HG03064 (cell line): ENCODE measurements at regions not wholly inside any gene's neighbourhood (a gene's known extent, or its start where the extent isn't known, plus 50 kb on each side); places are given as distances from the start of the nearest gene placed in this dataset.

ENCODE experiments used
- ATAC-seq: cut with Tn5 transposase; IDR thresholded peaks from one replicate; pipeline ENCODE4 v1.9.1; 2021; ENCODE audit warnings: low read depth; ENCODE audit not compliant: unreplicated experiment

DNA sequence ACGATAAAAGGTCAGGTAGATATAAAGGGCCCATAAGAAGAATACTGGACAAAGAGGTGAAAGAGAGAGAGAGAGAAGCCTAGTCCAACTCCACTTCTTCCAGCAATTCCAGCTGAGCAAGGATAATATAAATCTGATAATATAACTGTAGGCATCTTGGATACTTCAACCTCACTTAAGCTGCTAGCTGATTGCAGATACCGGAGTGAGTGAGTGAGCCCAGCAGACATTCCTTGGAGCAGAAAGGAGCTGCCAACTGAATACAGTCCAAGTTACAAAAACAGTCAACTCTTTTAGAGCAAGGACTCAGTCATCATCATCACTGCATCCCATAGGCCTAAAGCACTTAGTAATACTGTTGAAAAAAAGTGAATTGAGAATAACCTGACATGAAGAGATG, 387.6 kb downstream of the SLITRK6 start:
- ATAC-seq: no peak

DNA sequence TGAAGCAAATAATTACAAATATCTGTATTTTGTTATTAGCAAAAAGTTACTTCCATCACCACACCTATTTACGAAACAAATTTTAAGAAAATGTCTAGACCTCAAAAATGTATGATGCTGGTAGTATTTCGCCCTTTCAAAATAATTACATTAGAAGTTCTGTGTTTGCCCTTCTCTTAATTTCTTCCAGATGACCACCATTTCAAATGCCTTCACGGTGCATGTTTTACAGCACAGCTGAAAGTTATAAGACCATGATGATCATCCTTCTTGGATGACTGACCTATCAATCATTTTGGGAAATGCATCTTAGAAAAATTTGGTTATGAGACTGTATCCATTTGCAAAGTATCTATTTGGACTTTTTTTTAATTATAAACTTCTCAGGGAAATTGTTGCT, 390.8 kb downstream of the SLITRK6 start:
- ATAC-seq: no peak

DNA sequence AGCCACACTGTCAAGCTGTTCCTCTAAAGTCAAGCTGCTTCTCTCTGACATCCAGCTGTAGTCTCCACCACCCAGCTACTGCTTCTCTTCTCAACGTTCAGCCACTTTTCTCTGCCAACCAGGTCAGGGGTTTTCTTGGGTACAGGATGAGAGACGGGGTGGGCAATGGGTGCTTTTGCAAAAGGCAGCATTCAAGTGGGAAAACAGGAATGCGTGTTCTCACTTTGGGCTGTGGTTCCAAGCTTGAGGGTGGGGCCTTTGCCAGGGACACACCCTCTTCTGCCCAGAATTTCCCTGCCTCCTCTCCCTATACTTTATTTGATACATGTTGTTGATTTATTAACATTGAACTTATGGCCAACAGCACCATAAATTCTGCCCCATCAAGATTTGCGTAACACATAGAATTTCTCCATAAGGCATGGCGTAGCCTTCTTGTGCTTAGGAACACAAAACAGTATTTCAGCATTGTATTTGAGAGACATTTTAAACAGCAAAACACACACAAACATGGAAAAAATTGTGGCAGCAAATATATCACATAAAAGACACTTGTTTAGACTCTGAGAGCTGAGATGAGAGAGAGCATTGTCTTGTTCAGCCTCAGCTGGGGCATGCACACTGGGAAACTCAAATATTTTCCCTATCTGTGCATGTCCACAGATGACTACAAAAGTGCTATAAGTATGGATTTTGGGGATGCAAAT, 392.8 kb downstream of the SLITRK6 start:
- no peak for ATAC-seq

DNA sequence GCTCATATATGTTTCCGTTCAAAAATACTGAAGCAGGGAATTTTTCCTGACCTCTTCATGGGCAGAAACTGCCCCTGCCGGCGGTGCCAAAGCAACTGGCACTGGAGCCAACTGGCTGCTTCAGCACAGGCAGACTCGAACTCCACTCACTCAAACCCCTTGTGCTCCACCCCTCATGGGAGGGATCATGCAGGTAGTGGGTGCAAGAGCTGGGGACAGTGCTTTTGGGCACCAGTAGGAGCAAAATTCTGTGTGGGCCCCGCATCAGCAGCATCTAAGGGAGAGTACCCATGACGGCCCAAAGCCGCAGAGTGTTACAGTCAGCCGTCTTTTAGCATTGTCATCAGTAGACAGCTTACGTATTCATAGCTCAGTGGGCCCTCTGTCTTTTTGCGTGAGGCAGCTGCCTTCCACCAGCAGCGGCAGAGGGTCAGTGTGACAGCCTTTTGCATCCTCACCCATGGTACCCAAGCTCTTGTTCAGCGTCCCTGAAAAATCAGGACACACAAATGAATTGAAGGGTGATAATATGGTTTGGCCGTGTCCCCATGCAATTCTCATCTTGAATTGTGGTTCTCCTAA, 393.8 kb downstream of the SLITRK6 start:
- no peak for ATAC-seq

DNA sequence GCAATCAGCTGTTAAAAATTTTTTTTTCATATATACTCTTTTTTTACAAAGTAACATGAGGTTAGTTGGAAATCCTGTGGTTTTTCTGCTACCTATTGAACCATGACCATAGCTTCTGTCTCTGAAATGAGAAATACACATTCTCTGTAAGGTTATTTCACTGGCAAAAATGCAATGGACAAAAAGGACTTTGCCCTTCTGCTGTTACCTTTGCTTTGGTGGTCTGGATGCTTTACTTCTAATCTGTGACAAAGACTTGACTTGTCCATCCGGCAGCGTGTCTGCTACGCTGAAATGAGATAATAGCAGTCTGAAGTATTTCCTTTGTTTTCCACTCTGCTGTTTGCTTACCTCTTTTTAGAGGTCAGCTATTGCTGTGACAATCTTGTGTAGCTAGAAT, 412.8 kb downstream of the SLITRK6 start:
- no peak for ATAC-seq

DNA sequence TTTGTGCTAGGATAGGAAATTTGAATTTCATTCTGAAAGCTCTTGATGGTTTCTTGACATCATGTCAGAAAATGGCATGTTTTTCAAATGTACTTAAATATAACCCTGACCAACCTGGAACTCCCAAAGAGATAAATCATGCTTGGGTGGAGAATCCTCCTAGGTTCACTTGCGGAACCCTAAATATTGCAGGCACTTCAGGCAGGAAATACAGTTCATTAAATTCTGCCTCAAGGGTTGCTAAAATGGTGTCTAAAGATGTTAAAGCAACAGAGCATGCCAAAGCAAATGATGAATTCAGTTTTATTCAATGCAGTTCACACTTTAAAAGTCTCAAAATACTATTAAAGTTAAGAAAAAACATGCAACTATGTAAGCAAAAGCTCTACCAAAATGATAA, 415.9 kb downstream of the SLITRK6 start:
- ATAC-seq: no peak

DNA sequence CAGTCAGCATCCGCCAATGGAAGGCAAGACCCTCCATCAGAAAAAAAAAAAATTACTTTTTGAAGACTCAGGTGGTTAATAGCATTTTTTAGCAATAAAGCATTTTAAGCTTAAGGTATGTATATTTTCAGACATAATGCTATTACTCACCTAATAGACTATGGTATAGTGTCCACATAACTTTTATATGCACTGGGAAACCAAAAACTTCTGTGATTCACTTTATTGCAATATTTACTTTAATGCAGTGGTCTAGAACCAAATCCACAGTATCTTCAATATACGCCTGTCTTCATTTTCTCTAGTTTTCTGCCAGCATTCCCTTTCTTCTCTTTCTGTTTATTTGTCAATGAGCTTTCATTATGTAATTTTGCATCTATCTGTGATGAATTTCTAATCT, 418.1 kb downstream of the SLITRK6 start:
- no peak for ATAC-seq

DNA sequence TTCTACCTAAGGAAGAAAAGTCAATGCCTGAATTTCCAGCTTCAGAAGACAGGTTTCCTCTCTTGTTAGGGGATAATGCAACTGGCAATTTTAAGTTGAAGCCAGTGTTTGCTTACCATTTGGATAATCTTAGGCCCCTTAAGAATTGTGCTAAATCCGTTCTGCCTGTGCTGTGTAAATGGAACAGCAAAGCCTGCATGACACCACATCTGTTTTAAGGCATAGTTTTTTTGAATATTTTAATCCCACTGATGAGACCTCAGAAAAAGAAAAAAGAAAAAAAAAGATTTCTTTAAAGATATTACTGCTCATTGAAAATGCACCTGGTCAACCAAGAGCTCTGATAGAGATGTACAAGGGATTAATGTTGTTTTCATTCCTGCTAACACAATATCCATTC, 419.2 kb downstream of the SLITRK6 start:
- no peak for ATAC-seq

DNA sequence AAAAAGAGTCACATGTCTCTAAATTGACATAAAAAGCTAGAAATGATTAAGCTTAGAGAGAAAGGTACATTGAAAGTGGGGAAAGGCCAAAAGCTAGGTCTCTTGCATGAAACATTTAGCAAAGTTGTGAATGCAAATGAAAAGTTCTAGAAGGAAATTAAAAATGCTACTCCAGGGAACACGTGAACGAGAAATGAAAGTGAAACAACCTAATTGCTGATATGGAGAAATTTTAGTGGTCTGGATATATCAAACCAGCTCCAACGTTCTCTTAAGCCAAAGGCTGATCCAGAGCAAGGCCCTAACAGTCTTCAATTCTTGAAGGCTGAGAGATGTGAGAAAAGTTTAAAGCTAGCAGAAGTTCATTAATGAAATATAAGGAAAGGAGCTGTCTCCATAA, 419.8 kb downstream of the SLITRK6 start:
- no peak for ATAC-seq

GRCh38 chr13:85377783-85378182, 421.4 kb downstream of the SLITRK6 start:
- ATAC-seq: no peak

GRCh38 chr13:85373322-85373721, 425.9 kb downstream of the SLITRK6 start:
- ATAC-seq: no peak

GRCh38 chr13:85371254-85371653, 428.0 kb downstream of the SLITRK6 start:
- ATAC-seq: no peak

GRCh38 chr13:85368686-85369085, 430.5 kb downstream of the SLITRK6 start:
- ATAC-seq: no peak

DNA sequence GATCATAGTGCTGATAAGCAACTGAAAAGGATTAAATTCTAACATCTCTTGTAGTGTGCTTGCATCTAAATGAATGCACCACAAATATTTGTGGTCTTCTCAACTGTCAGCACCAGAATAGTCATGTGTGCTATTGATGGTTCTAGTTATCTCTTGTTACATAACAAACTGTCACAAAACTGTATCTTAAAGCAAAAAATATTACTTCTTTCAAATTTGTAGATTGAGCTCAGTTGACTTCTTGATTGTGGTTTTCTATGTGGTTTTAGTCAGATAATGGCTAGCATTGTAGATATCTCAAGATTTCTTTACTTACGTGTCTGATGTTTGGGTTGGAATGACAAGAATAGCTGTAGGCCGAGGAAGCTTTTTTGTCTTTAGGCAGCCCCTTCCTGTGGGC, 431.3 kb downstream of the SLITRK6 start:
- no peak for ATAC-seq

- ATAC-seq: no peak
Measured at GRCh38 chr13:85366759-85367417, 432.3 kb downstream of the SLITRK6 start.

GRCh38 chr13:85363504-85363903, 435.7 kb downstream of the SLITRK6 start:
- no peak for ATAC-seq

DNA sequence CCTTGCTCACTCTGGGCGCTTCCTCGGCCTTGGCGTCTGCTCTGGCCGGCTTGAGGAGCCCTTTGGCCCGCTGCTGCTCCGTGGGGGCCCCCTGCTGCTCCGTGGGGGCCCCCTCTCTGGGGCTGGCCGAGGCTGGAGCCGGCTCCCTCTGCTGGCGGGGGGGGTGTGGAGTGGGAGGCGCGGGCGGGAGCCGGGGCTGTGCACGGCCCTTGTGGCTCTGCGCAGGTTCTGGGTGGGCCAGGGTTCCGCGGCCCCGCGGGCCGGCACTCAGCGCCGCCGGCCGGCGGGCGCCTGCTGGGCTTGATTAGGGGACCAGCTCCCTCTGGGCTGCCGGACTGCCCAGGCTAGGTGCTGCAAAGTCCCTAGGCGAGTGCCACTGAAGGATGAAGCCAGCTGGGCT, 436.2 kb downstream of the SLITRK6 start:
- no peak for ATAC-seq

DNA sequence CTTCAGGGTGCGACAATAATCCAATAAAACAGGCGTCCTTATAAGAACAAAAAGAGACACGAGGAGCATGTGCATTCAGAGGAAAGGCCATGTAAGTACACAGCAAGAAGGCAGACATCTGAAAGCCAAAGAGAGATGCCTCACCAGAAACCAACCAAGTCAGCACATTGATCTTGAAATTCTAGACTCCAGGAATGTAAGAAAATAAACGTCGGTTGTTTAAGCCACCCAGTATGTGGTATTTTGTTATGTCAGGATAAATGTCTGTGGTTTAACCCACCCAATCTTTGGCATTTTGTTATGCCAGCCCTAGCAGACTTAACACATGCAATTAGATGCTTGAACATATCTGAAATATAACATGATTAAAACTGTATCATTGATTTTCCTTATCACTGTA, 452.0 kb downstream of the SLITRK6 start:
- ATAC-seq: no peak

DNA sequence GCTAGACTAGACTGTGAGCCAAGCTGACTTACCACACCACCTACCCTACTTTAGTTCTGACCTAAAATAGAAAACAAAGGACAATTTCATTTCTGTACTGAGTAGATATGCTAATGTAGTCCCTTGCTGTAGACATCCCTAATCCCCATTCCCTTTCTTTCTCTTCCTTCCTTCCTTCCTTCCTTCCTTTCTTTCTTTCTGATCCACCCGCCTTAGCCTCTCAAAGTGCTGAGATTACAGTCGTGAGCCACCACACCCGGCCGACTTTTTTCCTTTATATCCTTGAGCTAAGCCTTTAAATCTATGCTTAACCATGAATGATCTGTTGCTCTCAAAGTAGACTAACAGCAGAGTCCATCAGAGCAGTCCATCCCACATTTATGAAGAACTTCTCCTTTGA, 465.0 kb downstream of the SLITRK6 start:
- ATAC-seq: no peak

DNA sequence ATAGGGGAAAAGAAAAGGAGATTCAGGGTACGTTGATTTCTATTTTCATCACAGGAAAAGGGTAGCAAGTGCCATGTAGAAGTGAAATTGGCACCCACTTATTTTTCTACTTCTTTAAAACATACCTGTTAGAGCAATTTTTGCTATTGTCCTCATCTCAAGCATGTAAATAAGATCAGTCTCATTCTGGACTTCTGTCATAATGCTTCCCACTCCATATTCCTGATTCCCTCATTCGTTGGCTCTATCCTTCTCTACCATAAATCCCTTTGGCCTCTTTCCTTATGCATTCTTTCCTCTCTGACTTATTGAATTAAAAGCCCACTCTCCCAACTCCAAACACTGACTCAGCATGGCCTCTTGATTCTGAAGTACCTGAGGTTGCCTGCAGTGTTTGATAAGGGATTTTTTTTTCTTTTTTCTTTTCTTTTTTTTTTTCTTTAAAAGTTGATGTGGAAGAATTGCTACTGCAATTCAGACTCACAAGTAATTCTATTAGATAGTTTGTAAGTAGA, 465.7 kb downstream of the SLITRK6 start:
- no peak for ATAC-seq

DNA sequence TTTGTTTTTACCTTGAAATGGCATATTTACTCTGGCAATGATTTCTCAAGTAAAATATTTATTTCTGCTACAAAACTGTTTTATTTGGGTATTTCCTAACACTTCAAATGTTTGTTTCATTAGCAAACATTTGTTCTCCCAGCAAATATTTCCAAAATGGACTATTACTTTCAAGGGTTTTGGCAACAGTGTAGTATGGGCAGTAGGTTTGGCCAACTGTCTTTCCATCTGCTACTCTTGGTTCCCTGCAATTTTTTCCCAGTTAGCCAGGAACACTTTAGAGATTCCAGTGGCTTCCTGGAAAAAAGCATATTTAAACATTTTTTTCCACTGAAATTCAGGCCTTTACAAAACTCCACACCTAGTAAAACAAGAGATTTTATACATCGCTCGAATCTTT, 466.6 kb downstream of the SLITRK6 start:
- no peak for ATAC-seq

GRCh38 chr13:85321734-85322133, 477.5 kb downstream of the SLITRK6 start:
- no peak for ATAC-seq
